Ovary (tissue), 7 donors: ENCODE measurements at regions not wholly inside any gene's neighbourhood (a gene's known extent, or its start where the extent isn't known, plus 50 kb on each side); places are given as distances from the start of the nearest gene placed in this dataset.

Experiments
- DNase-seq, 5 donors: peaks; one replicate each; pipeline ENCODE4 v3.0.0-alpha.2; 2019 to 2020
- H3K27ac ChIP-seq, 2 donors: fragments of 200-600 bp; one replicate each; pipeline versions ENCODE4 v1.5.1 to v1.8.0; 2019 to 2022
- H3K27me3 ChIP-seq: fragments of 200-600 bp; one replicate; pipeline ENCODE4 v1.8.0; 2022
- H3K36me3 ChIP-seq: fragments of 200-600 bp; sonication (generic); one replicate; pipeline ENCODE4 v1.5.1; 2019
- H3K4me1 ChIP-seq: one replicate; pipeline ENCODE4 v1.8.1; 2013; ENCODE audit warnings: mild to moderate bottlenecking, moderate library complexity; ENCODE audit not compliant: insufficient read depth
- H3K4me3 ChIP-seq: fragments of 200-600 bp; sonication (generic); one replicate; pipeline ENCODE4 v1.5.1; 2017
- H3K9me3 ChIP-seq, 2 donors: fragments of 200-600 bp in 1 of 2; sonication (generic) in 1 of 2; one replicate each; pipeline versions ENCODE4 v1.5.1 to v1.8.1; 2013 to 2019; ENCODE audit warnings: mild to moderate bottlenecking in 1 of 2, moderate library complexity in 1 of 2
- EP300 ChIP-seq: sonication (generic); formaldehyde crosslinking; IDR thresholded peaks from one replicate; pipeline ENCODE4 v1.6.1; 2017; ENCODE audit warnings: antibody characterized with exemption
- POLR2A ChIP-seq: fragments of 450-650 bp; IDR thresholded peaks from one replicate; pipeline ENCODE4 v1.6.1; 2017; ENCODE audit warnings: antibody characterized with exemption, mild to moderate bottlenecking, moderate library complexity
- WGBS, 3 donors: extraction: QIAGEN DNeasy Blood & Tissue Kit in 1 of 3; methylation state at CpG; one replicate each; pipeline versions ENCODE4 v1.1.5 to v1.1.7; 2013 to 2017; 5-methylcytosine and 5-hydroxymethylcytosine counted together
- intact Hi-C, 4 donors: fragments of 100-400 bp; cut with DNase I; formaldehyde crosslinking; loops; one replicate each; pipeline versions ENCODE4 v1.11.0 to v1.15.1; 2022 to 2023
- TF ChIP-seq, protein P1 (sequence below), 3 donors: fragments of 450-650 bp in 2 of 3; fragments of 200-600 bp in 1 of 3; IDR thresholded peaks; one replicate each; pipeline versions ENCODE4 v1.5.1 to v1.8.0; 2016 to 2022; ENCODE audit warnings: antibody characterized with exemption in 3 of 3, mild to moderate bottlenecking in 1 of 3
- donor health status: DM: no; HTN: no; CAD: no; lungs with moderate emphysema.
- donor health status: DM: no; HTN: no; CAD: no.
- donor health status: Bipolar disorder and iron deficiency.
- donor health status: DM: no; HTN: no; CAD: no.
- donor health status: DM: yes; HTN: yes; CAD: no.

- 69 to 76% (median 71%) methylated on average over 3 of the region's 3 CpGs for WGBS, 3 donors
- H3K27ac ChIP-seq: no peak overlapping the region
- TF ChIP-seq POLR2A: no peak
- no peak for TF ChIP-seq EP300
- TF ChIP-seq, protein P1, sequence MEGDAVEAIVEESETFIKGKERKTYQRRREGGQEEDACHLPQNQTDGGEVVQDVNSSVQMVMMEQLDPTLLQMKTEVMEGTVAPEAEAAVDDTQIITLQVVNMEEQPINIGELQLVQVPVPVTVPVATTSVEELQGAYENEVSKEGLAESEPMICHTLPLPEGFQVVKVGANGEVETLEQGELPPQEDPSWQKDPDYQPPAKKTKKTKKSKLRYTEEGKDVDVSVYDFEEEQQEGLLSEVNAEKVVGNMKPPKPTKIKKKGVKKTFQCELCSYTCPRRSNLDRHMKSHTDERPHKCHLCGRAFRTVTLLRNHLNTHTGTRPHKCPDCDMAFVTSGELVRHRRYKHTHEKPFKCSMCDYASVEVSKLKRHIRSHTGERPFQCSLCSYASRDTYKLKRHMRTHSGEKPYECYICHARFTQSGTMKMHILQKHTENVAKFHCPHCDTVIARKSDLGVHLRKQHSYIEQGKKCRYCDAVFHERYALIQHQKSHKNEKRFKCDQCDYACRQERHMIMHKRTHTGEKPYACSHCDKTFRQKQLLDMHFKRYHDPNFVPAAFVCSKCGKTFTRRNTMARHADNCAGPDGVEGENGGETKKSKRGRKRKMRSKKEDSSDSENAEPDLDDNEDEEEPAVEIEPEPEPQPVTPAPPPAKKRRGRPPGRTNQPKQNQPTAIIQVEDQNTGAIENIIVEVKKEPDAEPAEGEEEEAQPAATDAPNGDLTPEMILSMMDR (IDR thresholded peaks at IDR 0.05): no peak
- no peak for DNase-seq
- no peak overlapping the region for H3K4me3 ChIP-seq
- intact Hi-C loops: no loop called here
- no peaks in the 10 kb centered on the region for H3K27me3 ChIP-seq
- no peaks in the 10 kb centered on the region for H3K9me3 ChIP-seq
- no peaks in the 10 kb centered on the region for H3K4me1 ChIP-seq
- H3K36me3 ChIP-seq: no peaks in the 10 kb centered on the region
Measured at GRCh38 chr2:5264361-5264760, 427.8 kb upstream of the SOX11 start.

- no peak overlapping the region for H3K27ac ChIP-seq
- H3K4me3 ChIP-seq: no peak overlapping the region
- H3K4me1 ChIP-seq: no peaks in the 10 kb centered on the region
- 58 to 83% (median 74%) methylated on average over 1 of the region's 1 CpG for WGBS, 3 donors
- no peaks in the 10 kb centered on the region for H3K9me3 ChIP-seq
- no peak for DNase-seq
- no peaks in the 10 kb centered on the region for H3K27me3 ChIP-seq
- intact Hi-C loops: no loop called here
- TF ChIP-seq, protein P1 (IDR thresholded peaks at IDR 0.05): no peak
- no peak for TF ChIP-seq POLR2A
- no peak for TF ChIP-seq EP300
- no peaks in the 10 kb centered on the region for H3K36me3 ChIP-seq
Measured at GRCh38 chr2:5285061-5285460, 407.1 kb upstream of the SOX11 start.

- no peaks in the 10 kb centered on the region for H3K36me3 ChIP-seq
- no peak overlapping the region for H3K27ac ChIP-seq
- H3K27me3 ChIP-seq: no peaks in the 10 kb centered on the region
- DNase-seq: no peak
- no peaks in the 10 kb centered on the region for H3K9me3 ChIP-seq
- no peak overlapping the region for H3K4me3 ChIP-seq
- TF ChIP-seq POLR2A (no peak), EP300 (no peak)
- TF ChIP-seq, protein P1 (IDR thresholded peaks at IDR 0.05): no peak
- H3K4me1 ChIP-seq: no peaks in the 10 kb centered on the region
- intact Hi-C loops: no loop called here
- WGBS, 3 donors: 54 to 59% (median 57%) methylated on average over 8 of the region's 8 CpGs
Measured at GRCh38 chr2:5285872-5286769, 406.1 kb upstream of the SOX11 start.

GRCh38 chr2:5287558-5288334 is 404.4 kb upstream of the SOX11 start:
- Histone ChIP-seq H3K27me3 (no peaks in the 10 kb centered on the region), H3K4me3 (no peak overlapping the region), H3K27ac (no peak overlapping the region), H3K36me3 (no peaks in the 10 kb centered on the region), H3K4me1 (no peaks in the 10 kb centered on the region), H3K9me3 (no peaks in the 10 kb centered on the region)
- intact Hi-C loops: no loop called here
- 10 to 38% (median 20%) methylated on average over 5 of the region's 5 CpGs for WGBS, 3 donors
- DNase-seq: peak in 3 of 5 donors; percentile 21 to 35 (median 32)
- TF ChIP-seq EP300 (no peak), POLR2A (no peak)
- TF ChIP-seq, protein P1 (IDR thresholded peaks at IDR 0.05): no peak
